ENCODE measurements at regions not wholly inside any gene's neighbourhood (a gene's known extent, or its start where the extent isn't known, plus 50 kb on each side); places are given as distances from the start of the nearest gene placed in this dataset.

DNA sequence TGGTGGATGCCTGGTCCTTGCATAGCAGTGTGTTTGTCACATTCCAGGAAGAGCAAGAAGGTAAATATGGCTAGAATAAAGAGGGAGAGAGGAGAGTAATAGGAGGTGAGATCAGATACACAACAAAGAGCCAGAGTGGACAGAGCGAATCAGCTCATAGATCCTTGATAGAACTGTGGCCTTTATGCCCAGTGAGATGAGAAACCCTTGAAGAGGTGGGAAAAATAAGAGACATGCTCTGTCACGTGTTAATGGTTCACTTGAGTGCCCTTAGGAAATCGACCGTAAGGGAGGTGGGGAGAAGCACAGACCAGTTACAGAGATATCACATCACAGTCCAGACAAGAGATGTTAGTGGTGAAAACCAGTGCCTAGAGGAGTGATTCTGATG is 84.7 kb upstream of the RAB27B start (continued):
- TF ChIP-seq NCOA2 (IDR thresholded peaks at IDR 0.05; ENCODE audit: partially characterized antibody in 2 of 2) = no peak

GRCh38 chr18:54749291-54749690 is 79.0 kb upstream of the RAB27B start:
- ChIA-PET POLR2A (no interaction called here), CTCF (ENCODE audit: low intra/inter-chr PET ratio) (no interaction called here)
- Histone ChIP-seq H4K20me1 (replicated peaks; ENCODE audit: control insufficient read depth, insufficient read depth, low read length) (no peaks in the 10 kb centered on the region), H3K27me3 (ENCODE audit: control insufficient read depth in 2 of 2, insufficient read depth in 2 of 2, low read length in 2 of 2) (no peaks in the 10 kb centered on the region), H3K9me3 (replicated peaks; ENCODE audit: control insufficient read depth, insufficient read depth, low read depth, low read length) (no peaks in the 10 kb centered on the region), H3K36me3 (ENCODE audit: control insufficient read depth, insufficient read depth, low read length) (no peaks in the 10 kb centered on the region), H3K9me1 (ENCODE audit: control insufficient read depth, insufficient read depth, low read length) (no peaks in the 10 kb centered on the region), H3K27ac (ENCODE audit: extremely low read depth, low read depth, low read length) (no peak overlapping the region), H3K9ac (ENCODE audit: insufficient read depth in 1 of 2, low read depth in 2 of 2, low read length in 2 of 2) (no peak overlapping the region), H3K79me2 (ENCODE audit: control insufficient read depth, insufficient read depth, low read length) (no peaks in the 10 kb centered on the region), H2AFZ (ENCODE audit: low read depth, low read length) (no peak overlapping the region), H3K4me2 (ENCODE audit: insufficient read depth, low read length) (no peak overlapping the region), H3K4me3 (no peak overlapping the region), H3K4me1 (replicated peaks in 1 of 2; ENCODE audit: control insufficient read depth in 2 of 2, insufficient read depth in 2 of 2, low read length in 2 of 2) (no peaks in the 10 kb centered on the region; a peak in 1 of 5 replicates)
- intact Hi-C loops (cut with micrococcal nuclease) = no loop called here
- 8% methylated on average over 3 of the region's 3 CpGs for WGBS (ENCODE audit: insufficient coverage, low coverage, missing lambda C conversion rate)
- ATAC-seq = no peak
- no peak for DNase-seq (ENCODE audit: extremely low read depth in 1 of 4, low spot score in 3 of 4)
- BruUV-seq (replicated peaks) = no TSS peak
- TF ChIP-seq RBM22 (IDR thresholded peaks at IDR 0.05; ENCODE audit: low read depth, low read length, poor library complexity, severe bottlenecking) = no peak
- TF ChIP-seq, protein P1, sequence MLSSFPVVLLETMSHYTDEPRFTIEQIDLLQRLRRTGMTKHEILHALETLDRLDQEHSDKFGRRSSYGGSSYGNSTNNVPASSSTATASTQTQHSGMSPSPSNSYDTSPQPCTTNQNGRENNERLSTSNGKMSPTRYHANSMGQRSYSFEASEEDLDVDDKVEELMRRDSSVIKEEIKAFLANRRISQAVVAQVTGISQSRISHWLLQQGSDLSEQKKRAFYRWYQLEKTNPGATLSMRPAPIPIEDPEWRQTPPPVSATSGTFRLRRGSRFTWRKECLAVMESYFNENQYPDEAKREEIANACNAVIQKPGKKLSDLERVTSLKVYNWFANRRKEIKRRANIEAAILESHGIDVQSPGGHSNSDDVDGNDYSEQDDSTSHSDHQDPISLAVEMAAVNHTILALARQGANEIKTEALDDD (IDR thresholded peaks at IDR 0.05) = no peak
- no peak for TF ChIP-seq POLR2H (tag; IDR thresholded peaks at IDR 0.05; ENCODE audit: low read depth)
- in situ Hi-C loops (cut with MboI) = no loop called here
- FAIRE-seq = no peak
